HepG2 (cell line): ENCODE measurements at regions not wholly inside any gene's neighbourhood (a gene's known extent, or its start where the extent isn't known, plus 50 kb on each side); places are given as distances from the start of the nearest gene placed in this dataset.
"Not testable (repeated sequence)": the region's sequence is repeated elsewhere in the genome, so short reads cannot be mapped to it uniquely, and the experiment has no call there.

Source experiments
- ATAC-seq: fragments of 200-7000 bp; cut with Tn5 transposase; 3 replicates; pipeline ENCODE4 v1.9.1; 2020; ENCODE audit warnings: mild to moderate bottlenecking, moderate library complexity
- BruUV-seq: library from RNA; stranded (reverse); fragments of 400-500 nt; replicated peaks from 2 replicates; lab custom pipeline; 2021; lab: Mats Ljungman, UMichigan
- CTCF ChIA-PET: fragments of 300-600 bp; formaldehyde crosslinking; extraction: SDS; loops from one replicate; lab custom pipeline; 2021; ENCODE audit warnings: low total read pairs, inconsistent platforms, low intra/inter-chr PET ratio; lab: Yijun Ruan, JAX
- POLR2A ChIA-PET: fragments of 350-600 bp; sonication (Branson Sonifier 250); formaldehyde crosslinking; loops from one replicate; lab custom pipeline; 2020; ENCODE audit warnings: antibody characterized with exemption, inconsistent platforms; lab: Yijun Ruan, JAX
- DNase-seq: peaks from one replicate; pipeline ENCODE4 v3.0.0-alpha.2; 2015; ENCODE audit warnings: low spot score
- FAIRE-seq: peaks from 3 replicates; lab custom pipeline; 2011; peaks lifted over from hg19 to GRCh38; lab: Jason Lieb, UNC
- H2AFZ ChIP-seq: one replicate; pipeline ENCODE4 v1.6.1; 2011; ENCODE audit warnings: low read length, inconsistent platforms
- H3K27ac ChIP-seq: fragments of 300-600 bp; 3 replicates; pipeline ENCODE4 v1.8.0; 2011; ENCODE audit warnings: mixed run types, mild to moderate bottlenecking, mixed read lengths, low read length, inconsistent platforms; ENCODE audit not compliant: insufficient read depth; ENCODE audit errors: extremely low read length
- H3K27me3 ChIP-seq, 2 experiments: fragments of 200-600 bp in 1 of 2; 2 replicates in 1 of 2; 3 replicates in 1 of 2; pipeline versions ENCODE4 v1.6.0 to v1.8.0; 2011; ENCODE audit warnings: low read length in 2 of 2, mild to moderate bottlenecking in 2 of 2, moderate library complexity in 2 of 2, inconsistent platforms in 1 of 2; ENCODE audit not compliant: insufficient read depth in 2 of 2, control insufficient read depth in 1 of 2
- H3K36me3 ChIP-seq, 2 experiments: fragments of 200-600 bp in 1 of 2; replicated peaks in 1 of 2; 2 replicates in 1 of 2; 3 replicates in 1 of 2; pipeline versions ENCODE4 v1.5.1 to v1.8.0; 2011; ENCODE audit warnings: low read length in 2 of 2, inconsistent platforms in 1 of 2; ENCODE audit not compliant: insufficient read depth in 2 of 2, control insufficient read depth in 1 of 2
- H3K4me1 ChIP-seq: 2 replicates; pipeline ENCODE4 v1.5.1; 2012; ENCODE audit warnings: low read length, inconsistent platforms; ENCODE audit not compliant: insufficient read depth
- H3K4me2 ChIP-seq: 2 replicates; pipeline ENCODE4 v1.6.0; 2011; ENCODE audit warnings: low read depth, low read length, inconsistent platforms
- H3K4me3 ChIP-seq, 3 experiments: fragments of 200-600 bp in 1 of 3; sonication (generic), shearing (Covaris generic) in 1 of 3; replicated peaks in 1 of 3; 2 replicates each; pipeline ENCODE4 v1.5.1; 2011 to 2016; ENCODE audit warnings: low read length in 3 of 3, inconsistent platforms in 2 of 3, low read depth in 2 of 3, mild to moderate bottlenecking in 2 of 3, control low read depth in 1 of 3, mixed read lengths in 1 of 3; ENCODE audit not compliant: insufficient read depth in 1 of 3
- H3K79me2 ChIP-seq: one replicate; pipeline ENCODE4 v1.6.1; 2011; ENCODE audit warnings: low read length, inconsistent platforms; ENCODE audit not compliant: insufficient read depth
- H3K9ac ChIP-seq: 2 replicates; pipeline ENCODE4 v1.6.0; 2011; ENCODE audit warnings: mild to moderate bottlenecking, low read depth, low read length, inconsistent platforms; ENCODE audit not compliant: insufficient read depth
- H3K9me3 ChIP-seq: 2 replicates; pipeline ENCODE4 v1.5.1; 2012; ENCODE audit warnings: mild to moderate bottlenecking, low read length
- H4K20me1 ChIP-seq: 2 replicates; pipeline ENCODE4 v1.6.0; 2011; ENCODE audit warnings: inconsistent platforms, mild to moderate bottlenecking, low read length, moderate library complexity; ENCODE audit not compliant: insufficient read depth
- FOXK1 ChIP-seq: sonication (generic); formaldehyde crosslinking; IDR thresholded peaks from 2 replicates; pipeline ENCODE4 v1.4.0; 2020; ENCODE audit warnings: low read depth, missing genetic modification reagents, borderline replicate concordance
- HOXA3 ChIP-seq: sonication (generic); formaldehyde crosslinking; IDR thresholded peaks from 2 replicates; pipeline ENCODE4 v1.5.0; 2020; ENCODE audit warnings: missing genetic modification reagents
- SALL1 ChIP-seq: sonication (generic); formaldehyde crosslinking; IDR thresholded peaks from 2 replicates; pipeline ENCODE4 v1.8.0; 2022; ENCODE audit warnings: mild to moderate bottlenecking, missing genetic modification reagents
- SCMH1 ChIP-seq: sonication (generic); formaldehyde crosslinking; IDR thresholded peaks from 2 replicates; pipeline ENCODE4 v1.9.0; 2021; ENCODE audit warnings: missing genetic modification reagents, mild to moderate bottlenecking, borderline replicate concordance
- ZNF431 ChIP-seq: sonication (generic); formaldehyde crosslinking; IDR thresholded peaks from 2 replicates; pipeline ENCODE4 v1.9.0; 2022; ENCODE audit warnings: missing genetic modification reagents, low read depth, mild to moderate bottlenecking, borderline replicate concordance
- ZNF713 ChIP-seq: sonication (generic); formaldehyde crosslinking; IDR thresholded peaks from 2 replicates; pipeline ENCODE4 v1.4.0; 2020; ENCODE audit warnings: mild to moderate bottlenecking, missing genetic modification reagents
- ZSCAN20 ChIP-seq: sonication (generic); formaldehyde crosslinking; IDR thresholded peaks from 2 replicates; pipeline ENCODE4 v1.4.0; 2020; ENCODE audit warnings: missing genetic modification reagents, mild to moderate bottlenecking, borderline replicate concordance
- WGBS: methylation state at CpG from one replicate; pipeline ENCODE4 v1.1.6; 2017; ENCODE audit warnings: low lambda C conversion rate; 5-methylcytosine and 5-hydroxymethylcytosine counted together
- in situ Hi-C: cut with HindIII; loops from 2 replicates; pipeline ENCODE4 v1.10.0; 2017; ENCODE audit warnings: low pct_unique_long_range_greater_than_20kb; ENCODE audit not compliant: extremely low pct_ligation_motif_present
- intact Hi-C: fragments of 100-400 bp; cut with micrococcal nuclease; formaldehyde crosslinking; loops from one replicate; pipeline ENCODE4 v1.10.0; 2022; ENCODE audit not compliant: unreplicated experiment
- TF ChIP-seq, protein P1 (sequence below): sonication (generic); formaldehyde crosslinking; IDR thresholded peaks from 2 replicates; pipeline ENCODE4 v1.5.0; 2020; ENCODE audit warnings: mild to moderate bottlenecking, missing genetic modification reagents, moderate library complexity
- TF ChIP-seq, protein P2 (sequence below): sonication (generic); formaldehyde crosslinking; IDR thresholded peaks from 2 replicates; pipeline ENCODE4 v1.5.1; 2020; ENCODE audit warnings: mild to moderate bottlenecking, missing genetic modification reagents, moderate library complexity

DNA sequence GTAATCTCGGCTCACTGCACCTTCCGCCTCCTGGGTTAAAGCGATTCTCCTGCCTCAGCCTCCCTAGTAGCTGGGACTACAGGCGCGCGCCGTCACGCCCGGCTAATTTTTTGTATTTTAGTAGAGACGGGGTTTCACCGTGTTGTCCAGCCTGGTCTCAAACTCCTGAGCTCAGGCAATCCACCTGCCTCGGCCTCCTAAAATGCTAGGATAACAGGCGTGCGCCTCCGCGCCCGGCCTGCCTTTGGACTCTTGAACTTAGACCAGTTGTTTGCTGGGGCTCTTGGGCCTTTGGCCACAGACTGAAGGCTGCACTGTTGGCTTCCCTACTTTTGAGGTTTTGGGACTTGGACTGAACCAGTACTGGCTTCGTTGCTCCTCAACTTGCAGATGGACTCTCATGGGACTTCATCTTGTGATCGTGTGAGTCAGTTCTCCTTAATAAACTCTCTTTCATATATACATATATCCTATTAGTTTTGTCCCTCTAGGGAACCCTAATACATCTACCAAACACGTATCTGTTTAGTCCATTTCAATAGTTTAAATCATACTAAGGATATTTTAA lies 506.8 kb upstream of the ARX start:
- ATAC-seq, H3K27ac ChIP-seq, H4K20me1 ChIP-seq, H3K4me2 ChIP-seq, DNase-seq, H3K36me3 ChIP-seq, H3K27me3 ChIP-seq, in situ Hi-C loops, H3K9ac ChIP-seq, CTCF ChIA-PET, H3K79me2 ChIP-seq, H2AFZ ChIP-seq, H3K9me3 ChIP-seq, H3K4me3 ChIP-seq, POLR2A ChIA-PET, BruUV-seq, FAIRE-seq: not testable (repeated sequence)
- intact Hi-C loops: loop anchor here (5.0 kb wide), 1 partner anchor 200 kb away; no protein-coding TSS in a partner anchor
- WGBS: 66% methylated on average over 11 of the region's 20 CpGs
- H3K4me1 ChIP-seq: peaks cover 21% of the 10 kb centered on the region

DNA sequence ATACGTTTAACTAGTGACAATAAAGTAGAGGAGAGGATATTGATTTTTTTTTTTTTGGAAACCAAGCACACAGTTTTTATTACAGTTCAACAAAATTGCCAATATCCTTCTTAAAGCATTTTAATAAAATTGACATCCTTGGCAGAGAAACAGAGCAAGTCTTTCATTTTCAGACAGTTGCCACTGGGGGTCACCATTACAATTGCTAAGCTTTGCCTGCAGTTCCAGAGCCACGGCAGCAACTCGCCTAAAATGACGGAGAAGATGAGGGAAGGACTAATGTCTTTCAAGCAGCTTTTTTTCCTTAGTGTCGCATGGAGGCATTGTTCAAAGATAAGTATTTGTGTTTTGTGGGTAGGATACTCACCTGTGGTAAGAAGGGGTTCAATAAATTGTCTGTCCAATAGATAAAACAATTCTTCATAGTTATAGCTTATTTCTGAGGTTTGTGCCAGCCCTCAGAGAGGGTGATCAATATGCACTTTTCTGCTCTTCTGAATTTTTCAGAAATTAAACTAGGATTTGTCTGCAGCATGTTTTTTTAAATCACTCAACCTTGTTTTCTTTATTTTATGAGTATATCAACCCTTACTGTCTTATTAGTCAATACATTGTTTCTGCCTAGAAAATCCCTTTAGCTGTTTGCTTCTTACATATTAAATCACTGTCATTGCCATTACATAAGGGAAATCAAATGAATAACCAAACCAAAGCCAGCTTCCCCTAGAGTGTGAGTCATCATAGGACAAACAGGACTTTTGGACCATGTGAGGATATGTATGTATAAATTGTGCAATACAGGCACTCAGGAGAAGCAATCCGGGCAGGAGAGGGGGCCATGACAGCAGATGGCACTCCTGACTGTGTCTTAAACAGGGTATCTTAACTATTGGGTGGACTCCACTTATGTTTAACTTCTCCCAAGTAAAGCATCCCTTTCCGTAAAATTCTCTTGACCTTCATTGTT lies 508.1 kb upstream of the ARX start:
- no peak overlapping the region for H2AFZ ChIP-seq
- H3K79me2 ChIP-seq: no peaks in the 10 kb centered on the region
- no peak overlapping the region for H3K9ac ChIP-seq
- H3K27me3 ChIP-seq: no peaks in the 10 kb centered on the region
- ATAC-seq (peak; percentile 97), DNase-seq (peak; percentile 82), FAIRE-seq (peak; percentile 32)
- no peaks in the 10 kb centered on the region for H3K9me3 ChIP-seq
- H3K4me2 ChIP-seq: 0 out of 2 replicates have a peak overlapping the region, but pooled peaks have one; percentile 12
- ChIA-PET POLR2A (no interaction called here), CTCF (interaction anchor here (0.9 kb wide), 1 partner anchor 445 kb away, joined by 3 read pairs; no protein-coding TSS in a partner anchor)
- no peak overlapping the region for H3K4me3 ChIP-seq
- intact Hi-C loops (loop anchor here (5.0 kb wide), 1 partner anchor 198 kb away; no protein-coding TSS in a partner anchor), in situ Hi-C loops (no loop called here)
- no peaks in the 10 kb centered on the region for H3K36me3 ChIP-seq
- no peak overlapping the region for H3K27ac ChIP-seq
- no peaks in the 10 kb centered on the region for H4K20me1 ChIP-seq
- peaks cover 21% of the 10 kb centered on the region for H3K4me1 ChIP-seq
- WGBS: 0% methylated on average over 5 of the region's 7 CpGs
- BruUV-seq: no TSS peak
- TF ChIP-seq, protein P1, sequence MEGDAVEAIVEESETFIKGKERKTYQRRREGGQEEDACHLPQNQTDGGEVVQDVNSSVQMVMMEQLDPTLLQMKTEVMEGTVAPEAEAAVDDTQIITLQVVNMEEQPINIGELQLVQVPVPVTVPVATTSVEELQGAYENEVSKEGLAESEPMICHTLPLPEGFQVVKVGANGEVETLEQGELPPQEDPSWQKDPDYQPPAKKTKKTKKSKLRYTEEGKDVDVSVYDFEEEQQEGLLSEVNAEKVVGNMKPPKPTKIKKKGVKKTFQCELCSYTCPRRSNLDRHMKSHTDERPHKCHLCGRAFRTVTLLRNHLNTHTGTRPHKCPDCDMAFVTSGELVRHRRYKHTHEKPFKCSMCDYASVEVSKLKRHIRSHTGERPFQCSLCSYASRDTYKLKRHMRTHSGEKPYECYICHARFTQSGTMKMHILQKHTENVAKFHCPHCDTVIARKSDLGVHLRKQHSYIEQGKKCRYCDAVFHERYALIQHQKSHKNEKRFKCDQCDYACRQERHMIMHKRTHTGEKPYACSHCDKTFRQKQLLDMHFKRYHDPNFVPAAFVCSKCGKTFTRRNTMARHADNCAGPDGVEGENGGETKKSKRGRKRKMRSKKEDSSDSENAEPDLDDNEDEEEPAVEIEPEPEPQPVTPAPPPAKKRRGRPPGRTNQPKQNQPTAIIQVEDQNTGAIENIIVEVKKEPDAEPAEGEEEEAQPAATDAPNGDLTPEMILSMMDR: peak; percentile 59
- TF ChIP-seq SALL1 (CRISPR knock-in tag): peak; percentile 76; the same call in 1 of the 2 replicates
- no peak for TF ChIP-seq SCMH1
- TF ChIP-seq, protein P2, sequence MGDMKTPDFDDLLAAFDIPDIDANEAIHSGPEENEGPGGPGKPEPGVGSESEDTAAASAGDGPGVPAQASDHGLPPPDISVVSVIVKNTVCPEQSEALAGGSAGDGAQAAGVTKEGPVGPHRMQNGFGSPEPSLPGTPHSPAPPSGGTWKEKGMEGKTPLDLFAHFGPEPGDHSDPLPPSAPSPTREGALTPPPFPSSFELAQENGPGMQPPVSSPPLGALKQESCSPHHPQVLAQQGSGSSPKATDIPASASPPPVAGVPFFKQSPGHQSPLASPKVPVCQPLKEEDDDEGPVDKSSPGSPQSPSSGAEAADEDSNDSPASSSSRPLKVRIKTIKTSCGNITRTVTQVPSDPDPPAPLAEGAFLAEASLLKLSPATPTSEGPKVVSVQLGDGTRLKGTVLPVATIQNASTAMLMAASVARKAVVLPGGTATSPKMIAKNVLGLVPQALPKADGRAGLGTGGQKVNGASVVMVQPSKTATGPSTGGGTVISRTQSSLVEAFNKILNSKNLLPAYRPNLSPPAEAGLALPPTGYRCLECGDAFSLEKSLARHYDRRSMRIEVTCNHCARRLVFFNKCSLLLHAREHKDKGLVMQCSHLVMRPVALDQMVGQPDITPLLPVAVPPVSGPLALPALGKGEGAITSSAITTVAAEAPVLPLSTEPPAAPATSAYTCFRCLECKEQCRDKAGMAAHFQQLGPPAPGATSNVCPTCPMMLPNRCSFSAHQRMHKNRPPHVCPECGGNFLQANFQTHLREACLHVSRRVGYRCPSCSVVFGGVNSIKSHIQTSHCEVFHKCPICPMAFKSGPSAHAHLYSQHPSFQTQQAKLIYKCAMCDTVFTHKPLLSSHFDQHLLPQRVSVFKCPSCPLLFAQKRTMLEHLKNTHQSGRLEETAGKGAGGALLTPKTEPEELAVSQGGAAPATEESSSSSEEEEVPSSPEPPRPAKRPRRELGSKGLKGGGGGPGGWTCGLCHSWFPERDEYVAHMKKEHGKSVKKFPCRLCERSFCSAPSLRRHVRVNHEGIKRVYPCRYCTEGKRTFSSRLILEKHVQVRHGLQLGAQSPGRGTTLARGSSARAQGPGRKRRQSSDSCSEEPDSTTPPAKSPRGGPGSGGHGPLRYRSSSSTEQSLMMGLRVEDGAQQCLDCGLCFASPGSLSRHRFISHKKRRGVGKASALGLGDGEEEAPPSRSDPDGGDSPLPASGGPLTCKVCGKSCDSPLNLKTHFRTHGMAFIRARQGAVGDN (CRISPR knock-in tag): no peak
- no peak for TF ChIP-seq ZNF431
- TF ChIP-seq HOXA3 (CRISPR knock-in tag): no peak
- no peak for TF ChIP-seq ZNF713 (CRISPR knock-in tag)
- TF ChIP-seq ZSCAN20 (CRISPR knock-in tag): no peak
- TF ChIP-seq FOXK1: peak; percentile 38; the same call in 1 of the 2 replicates
